H9 (cell line): ENCODE measurements at regions not wholly inside any gene's neighbourhood (a gene's known extent, or its start where the extent isn't known, plus 50 kb on each side); places are given as distances from the start of the nearest gene placed in this dataset.

ENCODE experiments used
- DNase-seq: peaks from one replicate; pipeline ENCODE4 v3.0.0-alpha.2; 2017
- H2AFZ ChIP-seq: one replicate; pipeline ENCODE4 v1.6.1; 2013; ENCODE audit warnings: mild to moderate bottlenecking, low read length, control low read depth, moderate library complexity
- H2AK5ac ChIP-seq: 2 replicates; pipeline ENCODE4 v1.6.1; 2013; ENCODE audit warnings: low read length, control low read depth, mixed read lengths; ENCODE audit not compliant: insufficient read length
- H2BK120ac ChIP-seq: one replicate; pipeline ENCODE4 v1.6.1; 2013; ENCODE audit warnings: low read depth, mild to moderate bottlenecking, low read length, control low read depth, inconsistent platforms; ENCODE audit not compliant: poor library complexity, severe bottlenecking
- H2BK12ac ChIP-seq: 2 replicates; pipeline ENCODE4 v1.6.1; 2013; ENCODE audit warnings: low read length, control low read depth, mixed read lengths, low read depth; ENCODE audit not compliant: insufficient read length
- H2BK15ac ChIP-seq: 2 replicates; pipeline ENCODE4 v1.6.1; 2013; ENCODE audit warnings: low read depth, low read length, control low read depth
- H2BK20ac ChIP-seq: one replicate; pipeline ENCODE4 v1.6.1; 2013; ENCODE audit warnings: low read depth, mild to moderate bottlenecking, low read length, control low read depth, inconsistent platforms; ENCODE audit not compliant: poor library complexity, severe bottlenecking
- H2BK5ac ChIP-seq: 2 replicates; pipeline ENCODE4 v1.6.1; 2013; ENCODE audit warnings: low read length, control low read depth, mixed read lengths; ENCODE audit not compliant: insufficient read length
- H3K14ac ChIP-seq: 2 replicates; pipeline ENCODE4 v1.6.1; 2013; ENCODE audit warnings: low read length, control low read depth; ENCODE audit not compliant: insufficient read depth
- H3K18ac ChIP-seq: 2 replicates; pipeline ENCODE4 v1.6.1; 2013; ENCODE audit warnings: low read depth, mild to moderate bottlenecking, mixed read lengths, low read length, control low read depth; ENCODE audit not compliant: insufficient read length
- H3K23ac ChIP-seq: 2 replicates; pipeline ENCODE4 v1.6.1; 2013; ENCODE audit warnings: low read length, control low read depth, mixed read lengths, low read depth; ENCODE audit not compliant: insufficient read length
- H3K23me2 ChIP-seq: 2 replicates; pipeline ENCODE4 v1.6.1; 2013; ENCODE audit warnings: low read depth, mild to moderate bottlenecking, mixed read lengths, low read length, control low read depth; ENCODE audit not compliant: insufficient read length, poor library complexity, severe bottlenecking
- H3K27ac ChIP-seq: 2 replicates; pipeline ENCODE4 v1.5.1; 2013; ENCODE audit warnings: low read length, control low read depth, mixed read lengths, low read depth; ENCODE audit not compliant: insufficient read length
- H3K27me3 ChIP-seq: 2 replicates; pipeline ENCODE4 v1.6.1; 2013; ENCODE audit warnings: low read length, control low read depth, inconsistent platforms; ENCODE audit not compliant: insufficient read depth
- H3K4ac ChIP-seq: 2 replicates; pipeline ENCODE4 v1.6.1; 2013; ENCODE audit warnings: low read depth, mild to moderate bottlenecking, control low read depth, inconsistent platforms, low read length, moderate library complexity
- H3K4me1 ChIP-seq: 2 replicates; pipeline ENCODE4 v1.6.1; 2013; ENCODE audit warnings: low read length, control low read depth, inconsistent platforms; ENCODE audit not compliant: insufficient read depth
- H3K4me2 ChIP-seq: 2 replicates; pipeline ENCODE4 v1.6.1; 2013; ENCODE audit warnings: low read length, control low read depth, mixed read lengths; ENCODE audit not compliant: insufficient read length, insufficient read depth
- H3K56ac ChIP-seq: 2 replicates; pipeline ENCODE4 v1.6.1; 2013; ENCODE audit warnings: low read depth, mild to moderate bottlenecking, mixed read lengths, low read length, control low read depth; ENCODE audit not compliant: insufficient read length
- H3K79me1 ChIP-seq: 2 replicates; pipeline ENCODE4 v1.6.1; 2013; ENCODE audit warnings: low read depth, mild to moderate bottlenecking, moderate library complexity, low read length, control low read depth, inconsistent platforms; ENCODE audit not compliant: insufficient read depth, poor library complexity, severe bottlenecking
- H3K79me2 ChIP-seq: 2 replicates; pipeline ENCODE4 v1.6.1; 2013; ENCODE audit warnings: low read length, control low read depth, inconsistent platforms; ENCODE audit not compliant: insufficient read depth
- H3K9ac ChIP-seq: 2 replicates; pipeline ENCODE4 v1.6.1; 2013; ENCODE audit warnings: low read length, control low read depth, mixed read lengths; ENCODE audit not compliant: insufficient read length; ENCODE audit errors: extremely low read depth
- H3K9me3 ChIP-seq: one replicate; pipeline ENCODE4 v1.6.1; 2013; ENCODE audit warnings: low read depth, low read length, inconsistent platforms; ENCODE audit not compliant: control insufficient read depth
- H3T11ph ChIP-seq: one replicate; pipeline ENCODE4 v1.6.1; 2013; ENCODE audit warnings: mild to moderate bottlenecking, low read length, control low read depth, inconsistent platforms
- H4K20me1 ChIP-seq: one replicate; pipeline ENCODE4 v1.6.1; 2013; ENCODE audit not compliant: control insufficient read depth, insufficient read length, insufficient read depth
- H4K5ac ChIP-seq: 2 replicates; pipeline ENCODE4 v1.6.1; 2013; ENCODE audit warnings: low read depth, mild to moderate bottlenecking, mixed read lengths, low read length, control low read depth; ENCODE audit not compliant: insufficient read length
- H4K8ac ChIP-seq: replicated peaks from 2 replicates; pipeline ENCODE4 v1.6.1; 2013; ENCODE audit warnings: low read length, control low read depth, mixed read lengths, low read depth; ENCODE audit not compliant: insufficient read length
- H4K91ac ChIP-seq: 2 replicates; pipeline ENCODE4 v1.6.1; 2013; ENCODE audit warnings: low read depth, mild to moderate bottlenecking, moderate library complexity, mixed read lengths, low read length, control low read depth; ENCODE audit not compliant: insufficient read length
- H3K27ac Mint-ChIP-seq, 3 experiments: 2 replicates in 2 of 3; 3 replicates in 1 of 3; pipeline ENCODE4 v1.8.0; 2020 to 2021; ENCODE audit warnings: mixed read lengths in 3 of 3, mild to moderate bottlenecking in 1 of 3, moderate library complexity in 1 of 3
- H3K27me3 Mint-ChIP-seq: 2 replicates; pipeline ENCODE4 v1.8.0; 2021; ENCODE audit warnings: low read depth, mild to moderate bottlenecking, moderate library complexity, mixed read lengths
- H3K36me3 Mint-ChIP-seq, 3 experiments: 2 replicates in 2 of 3; 3 replicates in 1 of 3; pipeline ENCODE4 v1.8.0; 2020 to 2021; ENCODE audit warnings: low read depth in 3 of 3, mixed read lengths in 3 of 3; ENCODE audit not compliant: insufficient read depth in 1 of 3
- H3K4me1 Mint-ChIP-seq, 2 experiments: 2 replicates each; pipeline ENCODE4 v1.8.0; 2020; ENCODE audit warnings: mixed read lengths in 2 of 2
- H3K4me3 Mint-ChIP-seq, 2 experiments: 2 replicates in 1 of 2; 3 replicates in 1 of 2; pipeline ENCODE4 v1.8.0; 2020 to 2021; ENCODE audit warnings: mild to moderate bottlenecking in 2 of 2, mixed read lengths in 2 of 2, moderate library complexity in 1 of 2
- H3K9me3 Mint-ChIP-seq, 2 experiments: 2 replicates in 1 of 2; 3 replicates in 1 of 2; pipeline ENCODE4 v1.8.0; 2020; ENCODE audit warnings: mild to moderate bottlenecking in 2 of 2, mixed read lengths in 2 of 2, moderate library complexity in 1 of 2
- WGBS: extraction: QIAGEN DNeasy Blood & Tissue Kit; methylation state at CpG from one replicate; pipeline ENCODE4 v1.1.7; 2013; ENCODE audit warnings: missing lambda C conversion rate, low lambda C conversion rate, mixed read lengths; ENCODE audit not compliant: insufficient read length; ENCODE audit errors: extremely low coverage; 5-methylcytosine and 5-hydroxymethylcytosine counted together
- TF ChIP-seq, protein P1 (sequence below): fragments of 200-600 bp; sonication (generic); conservative IDR thresholded peaks from 3 replicates; pipeline ENCODE4 v1.8.0; 2021; ENCODE audit warnings: antibody characterized with exemption, mild to moderate bottlenecking

DNA sequence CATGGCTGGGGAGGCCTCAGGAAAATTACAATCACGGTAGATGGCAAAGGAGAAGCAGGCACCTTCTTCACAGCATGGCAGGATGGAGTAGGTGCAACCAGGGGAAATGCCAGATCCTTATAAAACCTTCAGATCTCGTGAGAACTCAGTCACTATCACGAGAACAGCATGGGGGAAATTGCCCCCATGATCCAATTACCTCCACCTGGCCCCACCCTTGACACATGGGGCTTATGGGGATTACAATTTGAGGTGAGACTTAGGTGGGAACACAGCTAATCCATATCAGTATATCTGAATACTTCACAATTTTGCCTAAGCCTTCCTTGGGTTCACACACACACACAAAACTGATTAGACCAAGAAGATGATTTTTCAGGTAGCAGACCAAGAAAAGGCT, 145.1 kb upstream of the COL1A2 start:
- H4K5ac ChIP-seq = no peak overlapping the region
- H3K56ac ChIP-seq = no peak overlapping the region
- H4K20me1 ChIP-seq = no peaks in the 10 kb centered on the region
- H2AFZ ChIP-seq = no peak overlapping the region
- H3K4me3 Mint-ChIP-seq = no peak overlapping the region
- H2BK120ac ChIP-seq = no peak overlapping the region
- no peak overlapping the region for H3K14ac ChIP-seq
- peaks cover 33% of the 10 kb centered on the region for H3K27me3 Mint-ChIP-seq
- no peak overlapping the region for H3K23ac ChIP-seq
- no peaks in the 10 kb centered on the region for H3K79me1 ChIP-seq
- no peak overlapping the region for H3T11ph ChIP-seq
- no peak overlapping the region for H2BK5ac ChIP-seq
- H3K9me3 Mint-ChIP-seq = no peaks in the 10 kb centered on the region
- no peaks in the 10 kb centered on the region for H3K36me3 Mint-ChIP-seq
- H2BK12ac ChIP-seq = no peak overlapping the region
- no peak overlapping the region for H2AK5ac ChIP-seq
- no peak overlapping the region for H3K4me2 ChIP-seq
- TF ChIP-seq, protein P1, sequence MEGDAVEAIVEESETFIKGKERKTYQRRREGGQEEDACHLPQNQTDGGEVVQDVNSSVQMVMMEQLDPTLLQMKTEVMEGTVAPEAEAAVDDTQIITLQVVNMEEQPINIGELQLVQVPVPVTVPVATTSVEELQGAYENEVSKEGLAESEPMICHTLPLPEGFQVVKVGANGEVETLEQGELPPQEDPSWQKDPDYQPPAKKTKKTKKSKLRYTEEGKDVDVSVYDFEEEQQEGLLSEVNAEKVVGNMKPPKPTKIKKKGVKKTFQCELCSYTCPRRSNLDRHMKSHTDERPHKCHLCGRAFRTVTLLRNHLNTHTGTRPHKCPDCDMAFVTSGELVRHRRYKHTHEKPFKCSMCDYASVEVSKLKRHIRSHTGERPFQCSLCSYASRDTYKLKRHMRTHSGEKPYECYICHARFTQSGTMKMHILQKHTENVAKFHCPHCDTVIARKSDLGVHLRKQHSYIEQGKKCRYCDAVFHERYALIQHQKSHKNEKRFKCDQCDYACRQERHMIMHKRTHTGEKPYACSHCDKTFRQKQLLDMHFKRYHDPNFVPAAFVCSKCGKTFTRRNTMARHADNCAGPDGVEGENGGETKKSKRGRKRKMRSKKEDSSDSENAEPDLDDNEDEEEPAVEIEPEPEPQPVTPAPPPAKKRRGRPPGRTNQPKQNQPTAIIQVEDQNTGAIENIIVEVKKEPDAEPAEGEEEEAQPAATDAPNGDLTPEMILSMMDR = no peak
- H3K4ac ChIP-seq = no peak overlapping the region
- no peaks in the 10 kb centered on the region for H3K9me3 ChIP-seq
- no peaks in the 10 kb centered on the region for H3K79me2 ChIP-seq
- H3K27ac Mint-ChIP-seq = no peak overlapping the region
- H3K18ac ChIP-seq = no peak overlapping the region
- H3K4me1 Mint-ChIP-seq = no peaks in the 10 kb centered on the region
- no peak overlapping the region for H2BK20ac ChIP-seq
- H3K4me1 ChIP-seq = peaks cover 3% of the 10 kb centered on the region; the same call in 1 of the 2 replicates
- no peaks in the 10 kb centered on the region for H3K27me3 ChIP-seq
- no peak overlapping the region for H3K9ac ChIP-seq
- no peak overlapping the region for H2BK15ac ChIP-seq
- no peak overlapping the region for H4K91ac ChIP-seq
- DNase-seq = no peak
- H4K8ac ChIP-seq = no peak overlapping the region
- H3K27ac ChIP-seq = no peak overlapping the region
- no CpG with 5 or more reads among the region's 3 CpGs for WGBS
- H3K23me2 ChIP-seq = no peaks in the 10 kb centered on the region
